CD4-positive, CD25-positive, alpha-beta regulatory T cell (primary cell): ENCODE measurements at regions not wholly inside any gene's neighbourhood (a gene's known extent, or its start where the extent isn't known, plus 50 kb on each side); places are given as distances from the start of the nearest gene placed in this dataset.

ENCODE experiments used
- ATAC-seq, 2 donors: fragments of 150-1000 bp; cut with Tn5 transposase; one replicate each; pipeline ENCODE4 v1.10.0; 2021; ENCODE audit warnings: low read depth in 2 of 2, moderate number of reproducible peaks in 2 of 2, moderate library complexity in 1 of 2
- DNase-seq, 3 donors: peaks; one replicate each; pipeline versions ENCODE4 v3.0.0 to v3.0.0-alpha.2; 2012 to 2022; ENCODE audit warnings: mixed read lengths in 1 of 3
- H3K27ac ChIP-seq: one replicate; pipeline ENCODE4 v1.7.0; 2013; ENCODE audit warnings: mild to moderate bottlenecking, low read length; ENCODE audit not compliant: insufficient read depth, poor library complexity, severe bottlenecking
- H3K27me3 ChIP-seq: one replicate; pipeline ENCODE4 v1.7.0; 2013; ENCODE audit warnings: low read length; ENCODE audit not compliant: control insufficient read depth, insufficient read depth
- H3K36me3 ChIP-seq: one replicate; pipeline ENCODE4 v1.7.0; 2013; ENCODE audit warnings: mild to moderate bottlenecking, low read length, moderate library complexity; ENCODE audit not compliant: control insufficient read depth, insufficient read depth
- H3K4me1 ChIP-seq: 2 replicates; pipeline ENCODE4 v1.7.0; 2013; ENCODE audit warnings: mild to moderate bottlenecking, low read length; ENCODE audit not compliant: insufficient read depth, control insufficient read depth, poor library complexity, severe bottlenecking
- H3K4me3 ChIP-seq: one replicate; pipeline ENCODE4 v1.7.0; 2013; ENCODE audit warnings: low read depth, mild to moderate bottlenecking, low read length, moderate library complexity
- H3K9me3 ChIP-seq, 2 experiments: 1 replicate in 1 of 2; 2 replicates in 1 of 2; pipeline ENCODE4 v1.7.0; 2013; ENCODE audit warnings: low read length in 2 of 2, mild to moderate bottlenecking in 1 of 2, moderate library complexity in 1 of 2; ENCODE audit not compliant: control insufficient read depth in 2 of 2
- H3K27ac Mint-ChIP-seq, 3 donors: one replicate each; pipeline ENCODE4 v1.8.0; 2020 to 2022; ENCODE audit warnings: mild to moderate bottlenecking in 3 of 3, mixed read lengths in 3 of 3, moderate library complexity in 2 of 3
- H3K27me3 Mint-ChIP-seq: one replicate; pipeline ENCODE4 v1.8.0; 2022; ENCODE audit warnings: mild to moderate bottlenecking, mixed read lengths
- H3K36me3 Mint-ChIP-seq: one replicate; pipeline ENCODE4 v1.8.0; 2020; ENCODE audit warnings: mixed read lengths
- H3K4me1 Mint-ChIP-seq, 4 donors: one replicate each; pipeline ENCODE4 v1.8.0; 2020 to 2022; ENCODE audit warnings: mixed read lengths in 4 of 4, mild to moderate bottlenecking in 1 of 4
- H3K4me3 Mint-ChIP-seq, 4 donors: one replicate each; pipeline ENCODE4 v1.8.0; 2020 to 2022; ENCODE audit warnings: mild to moderate bottlenecking in 4 of 4, mixed read lengths in 4 of 4, moderate library complexity in 3 of 4
- H3K9me3 Mint-ChIP-seq, 7 donors: one replicate each; pipeline ENCODE4 v1.8.0; 2020 to 2022; ENCODE audit warnings: mixed read lengths in 7 of 7, mild to moderate bottlenecking in 3 of 7, moderate library complexity in 2 of 7

- Histone ChIP-seq H3K4me3 (no peak overlapping the region), H3K27ac (no peak overlapping the region), H3K27me3 (no peaks in the 10 kb centered on the region), H3K9me3 (no peaks in the 10 kb centered on the region), H3K4me1 (no peaks in the 10 kb centered on the region), H3K36me3 (no peaks in the 10 kb centered on the region)
- Mint-ChIP-seq H3K4me3 (no peak overlapping the region), H3K4me1 (no peaks in the 10 kb centered on the region), H3K9me3 (no peaks in the 10 kb centered on the region), H3K27ac (peak overlapping the region in 1 of 3 donors; percentile 48), H3K27me3 (no peaks in the 10 kb centered on the region), H3K36me3 (no peaks in the 10 kb centered on the region)
- DNase-seq (no peak), ATAC-seq (no peak)
Measured at GRCh38 chr7:12803542-12803941, 116.1 kb downstream of the ARL4A start.

- Histone ChIP-seq H3K4me1 (no peaks in the 10 kb centered on the region), H3K36me3 (no peaks in the 10 kb centered on the region), H3K27me3 (no peaks in the 10 kb centered on the region), H3K27ac (no peak overlapping the region), H3K9me3 (no peaks in the 10 kb centered on the region), H3K4me3 (no peak overlapping the region)
- H3K9me3 Mint-ChIP-seq: no peaks in the 10 kb centered on the region
- DNase-seq (no peak), ATAC-seq (no peak)
- H3K4me3 Mint-ChIP-seq: no peak overlapping the region
- no peaks in the 10 kb centered on the region for H3K27me3 Mint-ChIP-seq
- H3K4me1 Mint-ChIP-seq: no peaks in the 10 kb centered on the region
- no peaks in the 10 kb centered on the region for H3K36me3 Mint-ChIP-seq
- no peak overlapping the region for H3K27ac Mint-ChIP-seq
Measured at GRCh38 chr7:12805518-12805928, 118.1 kb downstream of the ARL4A start.

GRCh38 chr7:12805957-12806356 lies 118.5 kb downstream of the ARL4A start:
- Histone ChIP-seq H3K36me3 (no peaks in the 10 kb centered on the region), H3K27me3 (no peaks in the 10 kb centered on the region), H3K27ac (no peak overlapping the region), H3K4me3 (no peak overlapping the region), H3K9me3 (no peaks in the 10 kb centered on the region), H3K4me1 (no peaks in the 10 kb centered on the region)
- H3K27me3 Mint-ChIP-seq: no peaks in the 10 kb centered on the region
- no peak overlapping the region for H3K27ac Mint-ChIP-seq
- no peak for ATAC-seq
- no peak overlapping the region for H3K4me3 Mint-ChIP-seq
- H3K9me3 Mint-ChIP-seq: no peaks in the 10 kb centered on the region
- no peaks in the 10 kb centered on the region for H3K36me3 Mint-ChIP-seq
- H3K4me1 Mint-ChIP-seq: no peaks in the 10 kb centered on the region
- DNase-seq: no peak

GRCh38 chr7:12809476-12809875 lies 122.0 kb downstream of the ARL4A start:
- Mint-ChIP-seq H3K36me3 (no peaks in the 10 kb centered on the region), H3K4me3 (no peak overlapping the region)
- H3K27ac ChIP-seq: no peak overlapping the region

GRCh38 chr7:12812111-12812510 lies 124.7 kb downstream of the ARL4A start:
- ATAC-seq: no peak
- H3K4me1 ChIP-seq: no peaks in the 10 kb centered on the region
- no peak overlapping the region for H3K27ac ChIP-seq
- no peaks in the 10 kb centered on the region for H3K4me1 Mint-ChIP-seq
- no peaks in the 10 kb centered on the region for H3K9me3 ChIP-seq
- no peaks in the 10 kb centered on the region for H3K36me3 ChIP-seq
- H3K9me3 Mint-ChIP-seq: peaks cover 0 to 3% (median 0%) of the 10 kb centered on the region in 7 donors
- no peak overlapping the region for H3K27ac Mint-ChIP-seq
- H3K27me3 ChIP-seq: no peaks in the 10 kb centered on the region
- H3K27me3 Mint-ChIP-seq: no peaks in the 10 kb centered on the region
- H3K36me3 Mint-ChIP-seq: no peaks in the 10 kb centered on the region
- H3K4me3 ChIP-seq: no peak overlapping the region
- no peak overlapping the region for H3K4me3 Mint-ChIP-seq
- DNase-seq: no peak

More at GRCh38 chr7:12809476-12809875, 122.0 kb downstream of the ARL4A start:
- H3K9me3 Mint-ChIP-seq: peaks cover 0 to 3% (median 0%) of the 10 kb centered on the region in 7 donors
- Histone ChIP-seq H3K4me1 (no peaks in the 10 kb centered on the region), H3K36me3 (no peaks in the 10 kb centered on the region), H3K4me3 (no peak overlapping the region), H3K27me3 (no peaks in the 10 kb centered on the region), H3K9me3 (no peaks in the 10 kb centered on the region)
- H3K27ac Mint-ChIP-seq: no peak overlapping the region
- H3K27me3 Mint-ChIP-seq: no peaks in the 10 kb centered on the region
- DNase-seq (no peak), ATAC-seq (no peak)
- H3K4me1 Mint-ChIP-seq: no peaks in the 10 kb centered on the region

- no peaks in the 10 kb centered on the region for H3K27me3 Mint-ChIP-seq
- H3K4me3 Mint-ChIP-seq: no peak overlapping the region
- DNase-seq: no peak
- H3K9me3 ChIP-seq: no peaks in the 10 kb centered on the region
- no peak overlapping the region for H3K27ac Mint-ChIP-seq
- H3K4me1 ChIP-seq: no peaks in the 10 kb centered on the region
- no peaks in the 10 kb centered on the region for H3K36me3 ChIP-seq
- ATAC-seq: no peak
- H3K27me3 ChIP-seq: no peaks in the 10 kb centered on the region
- H3K36me3 Mint-ChIP-seq: no peaks in the 10 kb centered on the region
- H3K4me1 Mint-ChIP-seq: no peaks in the 10 kb centered on the region
- no peak overlapping the region for H3K27ac ChIP-seq
- peaks cover 0 to 3% (median 0%) of the 10 kb centered on the region in 7 donors for H3K9me3 Mint-ChIP-seq
- no peak overlapping the region for H3K4me3 ChIP-seq
Measured at GRCh38 chr7:12814107-12814506, 126.7 kb downstream of the ARL4A start.

- no peaks in the 10 kb centered on the region for H3K9me3 ChIP-seq
- no peak overlapping the region for H3K4me3 ChIP-seq
- ATAC-seq (no peak), DNase-seq (no peak)
- H3K4me3 Mint-ChIP-seq: no peak overlapping the region
- H3K27ac ChIP-seq: no peak overlapping the region
- H3K4me1 ChIP-seq: no peaks in the 10 kb centered on the region
- H3K27ac Mint-ChIP-seq: no peak overlapping the region
- no peaks in the 10 kb centered on the region for H3K4me1 Mint-ChIP-seq
- H3K27me3 Mint-ChIP-seq: no peaks in the 10 kb centered on the region
- H3K27me3 ChIP-seq: no peaks in the 10 kb centered on the region
- H3K36me3 Mint-ChIP-seq: no peaks in the 10 kb centered on the region
- H3K9me3 Mint-ChIP-seq: peaks cover 0 to 3% (median 0%) of the 10 kb centered on the region in 7 donors
- no peaks in the 10 kb centered on the region for H3K36me3 ChIP-seq
Measured at GRCh38 chr7:12814828-12815227, 127.4 kb downstream of the ARL4A start.

GRCh38 chr7:12815426-12815825 lies 128.0 kb downstream of the ARL4A start:
- Histone ChIP-seq H3K4me1 (no peaks in the 10 kb centered on the region), H3K36me3 (no peaks in the 10 kb centered on the region), H3K9me3 (no peaks in the 10 kb centered on the region), H3K27ac (no peak overlapping the region), H3K4me3 (no peak overlapping the region), H3K27me3 (no peaks in the 10 kb centered on the region)
- Mint-ChIP-seq H3K27ac (no peak overlapping the region), H3K4me1 (no peaks in the 10 kb centered on the region), H3K9me3 (peaks cover 0 to 3% (median 0%) of the 10 kb centered on the region in 7 donors), H3K36me3 (no peaks in the 10 kb centered on the region), H3K27me3 (peaks cover 4% of the 10 kb centered on the region), H3K4me3 (no peak overlapping the region)
- DNase-seq (no peak), ATAC-seq (no peak)
